HepG2 (cell line): ENCODE measurements at regions not wholly inside any gene's neighbourhood (a gene's known extent, or its start where the extent isn't known, plus 50 kb on each side); places are given as distances from the start of the nearest gene placed in this dataset.

Experiments used
- ATAC-seq: fragments of 200-7000 bp; cut with Tn5 transposase; 3 replicates; pipeline ENCODE4 v1.9.1; 2020; ENCODE audit warnings: mild to moderate bottlenecking, moderate library complexity
- BruUV-seq: library from RNA; stranded (reverse); fragments of 400-500 nt; replicated peaks from 2 replicates; lab custom pipeline; 2021; lab: Mats Ljungman, UMichigan
- CTCF ChIA-PET: fragments of 300-600 bp; formaldehyde crosslinking; extraction: SDS; loops from one replicate; lab custom pipeline; 2021; ENCODE audit warnings: low total read pairs, inconsistent platforms, low intra/inter-chr PET ratio; lab: Yijun Ruan, JAX
- POLR2A ChIA-PET: fragments of 350-600 bp; sonication (Branson Sonifier 250); formaldehyde crosslinking; loops from one replicate; lab custom pipeline; 2020; ENCODE audit warnings: antibody characterized with exemption, inconsistent platforms; lab: Yijun Ruan, JAX
- DNase-seq: peaks from one replicate; pipeline ENCODE4 v3.0.0-alpha.2; 2015; ENCODE audit warnings: low spot score
- FAIRE-seq: peaks from 3 replicates; lab custom pipeline; 2011; peaks lifted over from hg19 to GRCh38; lab: Jason Lieb, UNC
- H2AFZ ChIP-seq: one replicate; pipeline ENCODE4 v1.6.1; 2011; ENCODE audit warnings: low read length, inconsistent platforms
- H3K27ac ChIP-seq: fragments of 300-600 bp; 3 replicates; pipeline ENCODE4 v1.8.0; 2011; ENCODE audit warnings: mixed run types, mild to moderate bottlenecking, mixed read lengths, low read length, inconsistent platforms; ENCODE audit not compliant: insufficient read depth; ENCODE audit errors: extremely low read length
- H3K27me3 ChIP-seq, 2 experiments: fragments of 200-600 bp in 1 of 2; 2 replicates in 1 of 2; 3 replicates in 1 of 2; pipeline versions ENCODE4 v1.6.0 to v1.8.0; 2011; ENCODE audit warnings: low read length in 2 of 2, mild to moderate bottlenecking in 2 of 2, moderate library complexity in 2 of 2, inconsistent platforms in 1 of 2; ENCODE audit not compliant: insufficient read depth in 2 of 2, control insufficient read depth in 1 of 2
- H3K36me3 ChIP-seq, 2 experiments: fragments of 200-600 bp in 1 of 2; replicated peaks in 1 of 2; 2 replicates in 1 of 2; 3 replicates in 1 of 2; pipeline versions ENCODE4 v1.5.1 to v1.8.0; 2011; ENCODE audit warnings: low read length in 2 of 2, inconsistent platforms in 1 of 2; ENCODE audit not compliant: insufficient read depth in 2 of 2, control insufficient read depth in 1 of 2
- H3K4me1 ChIP-seq: 2 replicates; pipeline ENCODE4 v1.5.1; 2012; ENCODE audit warnings: low read length, inconsistent platforms; ENCODE audit not compliant: insufficient read depth
- H3K4me2 ChIP-seq: 2 replicates; pipeline ENCODE4 v1.6.0; 2011; ENCODE audit warnings: low read depth, low read length, inconsistent platforms
- H3K4me3 ChIP-seq, 3 experiments: fragments of 200-600 bp in 1 of 3; sonication (generic), shearing (Covaris generic) in 1 of 3; replicated peaks in 1 of 3; 2 replicates each; pipeline ENCODE4 v1.5.1; 2011 to 2016; ENCODE audit warnings: low read length in 3 of 3, inconsistent platforms in 2 of 3, low read depth in 2 of 3, mild to moderate bottlenecking in 2 of 3, control low read depth in 1 of 3, mixed read lengths in 1 of 3; ENCODE audit not compliant: insufficient read depth in 1 of 3
- H3K79me2 ChIP-seq: one replicate; pipeline ENCODE4 v1.6.1; 2011; ENCODE audit warnings: low read length, inconsistent platforms; ENCODE audit not compliant: insufficient read depth
- H3K9ac ChIP-seq: 2 replicates; pipeline ENCODE4 v1.6.0; 2011; ENCODE audit warnings: mild to moderate bottlenecking, low read depth, low read length, inconsistent platforms; ENCODE audit not compliant: insufficient read depth
- H3K9me3 ChIP-seq: 2 replicates; pipeline ENCODE4 v1.5.1; 2012; ENCODE audit warnings: mild to moderate bottlenecking, low read length
- H4K20me1 ChIP-seq: 2 replicates; pipeline ENCODE4 v1.6.0; 2011; ENCODE audit warnings: inconsistent platforms, mild to moderate bottlenecking, low read length, moderate library complexity; ENCODE audit not compliant: insufficient read depth
- HNRNPK ChIP-seq: fragments of 200-400 bp; formaldehyde crosslinking; IDR thresholded peaks from 2 replicates; pipeline ENCODE4 v1.6.1; 2018; ENCODE audit warnings: low read length, low read depth, moderate library complexity, mild to moderate bottlenecking; ENCODE audit not compliant: poor library complexity, severe bottlenecking
- RXRB ChIP-seq: IDR thresholded peaks from 2 replicates; pipeline ENCODE4 v1.6.1; 2016; ENCODE audit warnings: borderline replicate concordance, missing genetic modification reagents, missing compliant biosample characterization
- TP53 ChIP-seq: sonication (generic); formaldehyde crosslinking; conservative IDR thresholded peaks from 2 replicates; pipeline ENCODE4 v1.4.0; 2020; ENCODE audit warnings: missing genetic modification reagents
- WGBS: methylation state at CpG from one replicate; pipeline ENCODE4 v1.1.6; 2017; ENCODE audit warnings: low lambda C conversion rate; 5-methylcytosine and 5-hydroxymethylcytosine counted together
- in situ Hi-C: cut with HindIII; loops from 2 replicates; pipeline ENCODE4 v1.10.0; 2017; ENCODE audit warnings: low pct_unique_long_range_greater_than_20kb; ENCODE audit not compliant: extremely low pct_ligation_motif_present
- intact Hi-C: fragments of 100-400 bp; cut with micrococcal nuclease; formaldehyde crosslinking; loops from one replicate; pipeline ENCODE4 v1.10.0; 2022; ENCODE audit not compliant: unreplicated experiment
- TF ChIP-seq, protein P1 (sequence below): sonication (generic); formaldehyde crosslinking; IDR thresholded peaks from 2 replicates; pipeline ENCODE4 v1.4.0; 2020; ENCODE audit warnings: missing genetic modification reagents

DNA sequence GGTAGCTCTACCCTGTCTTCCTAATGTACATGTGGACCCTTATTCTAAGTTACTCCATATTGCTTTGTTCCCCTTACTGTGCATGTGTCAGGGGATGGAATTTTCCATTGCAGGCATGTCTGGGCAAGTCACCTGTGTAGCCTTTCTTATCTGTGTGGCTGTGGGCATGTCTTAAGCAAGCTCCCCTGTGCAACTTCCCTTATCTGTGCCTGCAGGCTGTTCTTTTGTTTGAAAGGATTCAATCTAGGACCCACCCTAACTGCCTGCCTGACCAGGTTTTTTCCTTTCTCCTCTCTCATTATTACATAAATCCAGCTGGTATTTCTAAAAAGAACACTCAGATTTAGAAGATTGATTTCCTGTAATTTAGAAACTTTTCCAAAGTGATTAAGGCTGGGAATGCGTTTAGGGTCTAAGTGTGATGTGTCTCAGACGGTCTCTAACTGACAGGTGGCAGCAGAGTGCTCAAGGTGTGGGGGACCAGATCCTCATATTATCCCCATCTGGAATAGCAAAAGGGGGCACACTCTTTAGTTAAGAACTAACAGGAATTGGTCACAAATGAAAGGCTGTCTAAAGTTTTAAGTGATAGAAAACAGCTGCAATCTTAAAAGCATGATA lies 198.9 kb upstream of the PPP1R2C start:
- CTCF ChIA-PET = no interaction called here
- Histone ChIP-seq H3K27ac (no peak overlapping the region), H2AFZ (no peak overlapping the region), H3K9me3 (no peaks in the 10 kb centered on the region), H3K27me3 (no peaks in the 10 kb centered on the region), H4K20me1 (no peaks in the 10 kb centered on the region), H3K79me2 (no peaks in the 10 kb centered on the region), H3K36me3 (no peaks in the 10 kb centered on the region), H3K9ac (no peak overlapping the region), H3K4me2 (no peak overlapping the region), H3K4me3 (no peak overlapping the region), H3K4me1 (no peaks in the 10 kb centered on the region)
- TF ChIP-seq RXRB (CRISPR knock-in tag) (no peak), TP53 (peak; percentile 97)
- POLR2A ChIA-PET = no interaction called here
- no peak for FAIRE-seq
- no TSS peak for BruUV-seq
- no peak for ATAC-seq
- no peak for DNase-seq
- 43% methylated on average over 2 of the region's 2 CpGs for WGBS
- in situ Hi-C loops = no loop called here
- intact Hi-C loops = no loop called here

DNA sequence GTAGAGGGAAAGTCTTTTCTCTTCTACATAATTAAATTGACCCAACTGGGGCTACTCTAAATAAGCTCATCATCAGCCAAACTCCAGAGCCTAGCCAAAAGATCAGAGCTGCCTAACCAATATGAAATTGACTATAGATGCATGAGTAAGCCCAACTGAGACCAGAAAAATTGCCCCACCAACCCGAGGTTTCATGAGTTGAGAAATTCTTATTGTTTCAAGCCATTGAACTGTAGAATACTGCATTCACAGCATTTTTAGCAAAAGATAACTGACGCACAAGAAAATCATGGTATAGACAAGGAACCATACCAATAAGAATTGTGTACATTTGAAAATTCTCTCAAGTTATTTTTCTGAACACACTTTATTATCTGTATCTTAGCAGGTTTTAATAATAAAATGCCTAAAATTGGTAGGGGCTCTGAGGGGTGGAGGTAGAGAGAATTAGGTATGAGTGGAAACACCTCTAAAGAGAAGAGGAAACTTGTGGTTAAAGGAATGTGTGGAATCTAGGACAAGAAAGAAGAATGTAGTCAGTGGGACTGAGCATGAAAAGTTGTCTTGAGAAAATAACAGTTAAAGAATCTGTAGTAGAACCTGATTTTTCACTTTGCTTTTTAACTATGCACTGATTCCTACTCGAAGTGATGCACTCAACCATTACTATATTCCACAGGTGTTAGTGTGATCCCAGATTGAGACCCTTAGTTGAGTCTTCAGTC lies 200.9 kb upstream of the PPP1R2C start:
- no peaks in the 10 kb centered on the region for H3K4me1 ChIP-seq
- no TSS peak for BruUV-seq
- in situ Hi-C loops (no loop called here), intact Hi-C loops (no loop called here)
- 12% methylated on average over 3 of the region's 3 CpGs for WGBS
- H2AFZ ChIP-seq = no peak overlapping the region
- TF ChIP-seq, protein P1, sequence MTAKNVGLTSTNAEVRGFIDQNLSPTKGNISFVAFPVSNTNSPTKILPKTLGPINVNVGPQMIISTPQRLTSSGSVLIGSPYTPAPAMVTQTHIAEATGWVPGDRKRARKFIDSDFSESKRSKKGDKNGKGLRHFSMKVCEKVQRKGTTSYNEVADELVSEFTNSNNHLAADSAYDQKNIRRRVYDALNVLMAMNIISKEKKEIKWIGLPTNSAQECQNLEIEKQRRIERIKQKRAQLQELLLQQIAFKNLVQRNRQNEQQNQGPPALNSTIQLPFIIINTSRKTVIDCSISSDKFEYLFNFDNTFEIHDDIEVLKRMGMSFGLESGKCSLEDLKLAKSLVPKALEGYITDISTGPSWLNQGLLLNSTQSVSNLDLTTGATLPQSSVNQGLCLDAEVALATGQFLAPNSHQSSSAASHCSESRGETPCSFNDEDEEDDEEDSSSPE (CRISPR knock-in tag) = no peak
- TF ChIP-seq HNRNPK = no peak
- no peak for DNase-seq
- no peaks in the 10 kb centered on the region for H4K20me1 ChIP-seq
- no peaks in the 10 kb centered on the region for H3K36me3 ChIP-seq
- H3K4me3 ChIP-seq = no peak overlapping the region
- H3K27me3 ChIP-seq = no peaks in the 10 kb centered on the region
- no peaks in the 10 kb centered on the region for H3K9me3 ChIP-seq
- H3K79me2 ChIP-seq = no peaks in the 10 kb centered on the region
- ATAC-seq = no peak
- H3K4me2 ChIP-seq = no peak overlapping the region
- ChIA-PET CTCF (no interaction called here), POLR2A (no interaction called here)
- H3K27ac ChIP-seq = no peak overlapping the region
- FAIRE-seq = no peak
- no peak overlapping the region for H3K9ac ChIP-seq
